ENCODE measurements at regions not wholly inside any gene's neighbourhood (a gene's known extent, or its start where the extent isn't known, plus 50 kb on each side); places are given as distances from the start of the nearest gene placed in this dataset.

GRCh38 chr14:48429512-48429911, 754.1 kb upstream of the MDGA2 start:
- CTCF ChIA-PET, result interaction anchor here (0.6 kb wide), 1 partner anchor 405 kb away, joined by 3 read pairs; no protein-coding TSS in a partner anchor

GRCh38 chr14:48417715-48418500, 742.5 kb upstream of the MDGA2 start:
- no peak for DNase-seq
- CTCF ChIA-PET, result no interaction called here
- H3K27ac Mint-ChIP-seq, result no peak overlapping the region
- peaks cover 10% of the 10 kb centered on the region for H3K9me3 Mint-ChIP-seq
- no peaks in the 10 kb centered on the region for H3K36me3 Mint-ChIP-seq (ENCODE audit: low read depth)
- H3K4me3 Mint-ChIP-seq, result no peak overlapping the region
- no peaks in the 10 kb centered on the region for H3K27me3 Mint-ChIP-seq (ENCODE audit: low read depth)
- no peaks in the 10 kb centered on the region for H3K4me1 Mint-ChIP-seq (ENCODE audit: low read depth)
- intact Hi-C loops (cut with micrococcal nuclease), result no loop called here

More at GRCh38 chr14:48429512-48429911, 754.1 kb upstream of the MDGA2 start:
- H3K9me3 Mint-ChIP-seq, result no peaks in the 10 kb centered on the region
- H3K4me1 Mint-ChIP-seq (ENCODE audit: low read depth), result no peaks in the 10 kb centered on the region
- no peak for DNase-seq
- no peak overlapping the region for H3K27ac Mint-ChIP-seq
- H3K27me3 Mint-ChIP-seq (ENCODE audit: low read depth), result no peaks in the 10 kb centered on the region
- H3K36me3 Mint-ChIP-seq (ENCODE audit: low read depth), result no peaks in the 10 kb centered on the region
- intact Hi-C loops (cut with micrococcal nuclease), result no loop called here
- H3K4me3 Mint-ChIP-seq, result no peak overlapping the region

GRCh38 chr14:48401321-48401720, 725.9 kb upstream of the MDGA2 start:
- intact Hi-C loops (cut with micrococcal nuclease), result no loop called here
- Mint-ChIP-seq H3K9me3 (peaks cover 9% of the 10 kb centered on the region), H3K36me3 (ENCODE audit: low read depth) (no peaks in the 10 kb centered on the region), H3K27ac (no peak overlapping the region), H3K4me1 (ENCODE audit: low read depth) (no peaks in the 10 kb centered on the region), H3K27me3 (ENCODE audit: low read depth) (no peaks in the 10 kb centered on the region), H3K4me3 (no peak overlapping the region)
- CTCF ChIA-PET, result no interaction called here
- no peak for DNase-seq

GRCh38 chr14:48398675-48399282, 723.4 kb upstream of the MDGA2 start:
- Mint-ChIP-seq H3K27me3 (ENCODE audit: low read depth) (no peaks in the 10 kb centered on the region), H3K9me3 (no peaks in the 10 kb centered on the region), H3K36me3 (ENCODE audit: low read depth) (no peaks in the 10 kb centered on the region), H3K4me3 (no peak overlapping the region), H3K27ac (no peak overlapping the region), H3K4me1 (ENCODE audit: low read depth) (no peaks in the 10 kb centered on the region)
- intact Hi-C loops (cut with micrococcal nuclease), result loop anchor here (2.0 to 10.0 kb wide), 3 partner anchors 480 to 1814 kb away; no protein-coding TSS in a partner anchor
- CTCF ChIA-PET, result interaction anchor here (1.0 kb wide), 1 partner anchor 45 kb away, joined by 3 read pairs; no protein-coding TSS in a partner anchor
- DNase-seq, result no peak

- no peaks in the 10 kb centered on the region for H3K9me3 Mint-ChIP-seq
- H3K36me3 Mint-ChIP-seq (ENCODE audit: low read depth), result no peaks in the 10 kb centered on the region
Measured at GRCh38 chr14:48391661-48392060, 716.3 kb upstream of the MDGA2 start.

GRCh38 chr14:48390346-48390745, 714.9 kb upstream of the MDGA2 start:
- no peaks in the 10 kb centered on the region for H3K36me3 Mint-ChIP-seq (ENCODE audit: low read depth)
- H3K4me1 Mint-ChIP-seq (ENCODE audit: low read depth), result no peaks in the 10 kb centered on the region
- CTCF ChIA-PET, result no interaction called here
- no peaks in the 10 kb centered on the region for H3K9me3 Mint-ChIP-seq
- intact Hi-C loops (cut with micrococcal nuclease), result loop anchor here (10.0 kb wide), 2 partner anchors 784 to 1806 kb away; no protein-coding TSS in a partner anchor
- no peaks in the 10 kb centered on the region for H3K27me3 Mint-ChIP-seq (ENCODE audit: low read depth)
- no peak overlapping the region for H3K4me3 Mint-ChIP-seq
- DNase-seq, result no peak
- no peak overlapping the region for H3K27ac Mint-ChIP-seq

More at GRCh38 chr14:48391661-48392060, 716.3 kb upstream of the MDGA2 start:
- Mint-ChIP-seq H3K4me3 (no peak overlapping the region), H3K27ac (no peak overlapping the region), H3K4me1 (ENCODE audit: low read depth) (no peaks in the 10 kb centered on the region), H3K27me3 (ENCODE audit: low read depth) (no peaks in the 10 kb centered on the region)
- CTCF ChIA-PET, result no interaction called here
- DNase-seq, result no peak
- intact Hi-C loops (cut with micrococcal nuclease), result loop anchor here (10.0 kb wide), 2 partner anchors 783 to 1807 kb away; no protein-coding TSS in a partner anchor

GRCh38 chr14:48384821-48385220, 709.4 kb upstream of the MDGA2 start:
- no peaks in the 10 kb centered on the region for H3K36me3 Mint-ChIP-seq (ENCODE audit: low read depth)
- intact Hi-C loops (cut with micrococcal nuclease), result no loop called here
- no peak for DNase-seq
- no peaks in the 10 kb centered on the region for H3K4me1 Mint-ChIP-seq (ENCODE audit: low read depth)
- H3K4me3 Mint-ChIP-seq, result no peak overlapping the region
- no peaks in the 10 kb centered on the region for H3K27me3 Mint-ChIP-seq (ENCODE audit: low read depth)
- H3K27ac Mint-ChIP-seq, result no peak overlapping the region
- CTCF ChIA-PET, result no interaction called here
- H3K9me3 Mint-ChIP-seq, result no peaks in the 10 kb centered on the region

GRCh38 chr14:48382961-48383360, 707.6 kb upstream of the MDGA2 start:
- intact Hi-C loops (cut with micrococcal nuclease), result no loop called here
- no peaks in the 10 kb centered on the region for H3K4me1 Mint-ChIP-seq (ENCODE audit: low read depth)
- CTCF ChIA-PET, result no interaction called here
- DNase-seq, result no peak
- no peak overlapping the region for H3K27ac Mint-ChIP-seq
- H3K27me3 Mint-ChIP-seq (ENCODE audit: low read depth), result no peaks in the 10 kb centered on the region
- H3K9me3 Mint-ChIP-seq, result peaks cover 2% of the 10 kb centered on the region
- H3K4me3 Mint-ChIP-seq, result no peak overlapping the region
- H3K36me3 Mint-ChIP-seq (ENCODE audit: low read depth), result no peaks in the 10 kb centered on the region

GRCh38 chr14:48378541-48378940, 703.1 kb upstream of the MDGA2 start:
- Mint-ChIP-seq H3K4me1 (ENCODE audit: low read depth) (no peaks in the 10 kb centered on the region), H3K4me3 (no peak overlapping the region), H3K27ac (no peak overlapping the region), H3K27me3 (ENCODE audit: low read depth) (no peaks in the 10 kb centered on the region), H3K36me3 (ENCODE audit: low read depth) (no peaks in the 10 kb centered on the region), H3K9me3 (peaks cover 2% of the 10 kb centered on the region)
- no peak for DNase-seq
- CTCF ChIA-PET, result no interaction called here
- intact Hi-C loops (cut with micrococcal nuclease), result no loop called here

- intact Hi-C loops (cut with micrococcal nuclease), result no loop called here
- no peak overlapping the region for H3K27ac Mint-ChIP-seq
- no peaks in the 10 kb centered on the region for H3K36me3 Mint-ChIP-seq (ENCODE audit: low read depth)
- no peak overlapping the region for H3K4me3 Mint-ChIP-seq
- DNase-seq, result no peak
- H3K9me3 Mint-ChIP-seq, result peaks cover 3% of the 10 kb centered on the region
- no peaks in the 10 kb centered on the region for H3K4me1 Mint-ChIP-seq (ENCODE audit: low read depth)
- CTCF ChIA-PET, result no interaction called here
- no peaks in the 10 kb centered on the region for H3K27me3 Mint-ChIP-seq (ENCODE audit: low read depth)
Measured at GRCh38 chr14:48373981-48374380, 698.6 kb upstream of the MDGA2 start.

- DNase-seq, result no peak
- Mint-ChIP-seq H3K4me3 (no peak overlapping the region), H3K27ac (no peak overlapping the region), H3K27me3 (ENCODE audit: low read depth) (no peaks in the 10 kb centered on the region), H3K36me3 (ENCODE audit: low read depth) (no peaks in the 10 kb centered on the region), H3K4me1 (ENCODE audit: low read depth) (no peaks in the 10 kb centered on the region), H3K9me3 (no peaks in the 10 kb centered on the region)
- CTCF ChIA-PET, result no interaction called here
- intact Hi-C loops (cut with micrococcal nuclease), result no loop called here
Measured at GRCh38 chr14:48350971-48351370, 675.6 kb upstream of the MDGA2 start.

GRCh38 chr14:48349689-48350088, 674.3 kb upstream of the MDGA2 start:
- Mint-ChIP-seq H3K4me3 (no peak overlapping the region), H3K9me3 (no peaks in the 10 kb centered on the region), H3K36me3 (ENCODE audit: low read depth) (no peaks in the 10 kb centered on the region), H3K27ac (no peak overlapping the region), H3K27me3 (ENCODE audit: low read depth) (no peaks in the 10 kb centered on the region), H3K4me1 (ENCODE audit: low read depth) (no peaks in the 10 kb centered on the region)
- CTCF ChIA-PET, result no interaction called here
- DNase-seq, result no peak
- intact Hi-C loops (cut with micrococcal nuclease), result no loop called here

GRCh38 chr14:48341069-48341468, 665.7 kb upstream of the MDGA2 start:
- H3K27ac Mint-ChIP-seq, result no peak overlapping the region
- no peak overlapping the region for H3K4me3 Mint-ChIP-seq
- H3K4me1 Mint-ChIP-seq (ENCODE audit: low read depth), result no peaks in the 10 kb centered on the region
- H3K27me3 Mint-ChIP-seq (ENCODE audit: low read depth), result no peaks in the 10 kb centered on the region
- CTCF ChIA-PET, result no interaction called here
- intact Hi-C loops (cut with micrococcal nuclease), result no loop called here
- H3K9me3 Mint-ChIP-seq, result peaks cover 20% of the 10 kb centered on the region
- no peak for DNase-seq
- no peaks in the 10 kb centered on the region for H3K36me3 Mint-ChIP-seq (ENCODE audit: low read depth)
